HEK293T (cell line): ENCODE measurements at regions not wholly inside any gene's neighbourhood (a gene's known extent, or its start where the extent isn't known, plus 50 kb on each side); places are given as distances from the start of the nearest gene placed in this dataset.

Experiments
- BHLHE40 ChIP-seq: fragments of 450-650 bp; IDR thresholded peaks from 2 replicates; pipeline ENCODE4 v1.6.1; 2016; ENCODE audit warnings: mild to moderate bottlenecking, moderate library complexity, borderline replicate concordance
- FOXA1 ChIP-seq: fragments of 450-650 bp; IDR thresholded peaks from 2 replicates; pipeline ENCODE4 v1.6.1; 2016; ENCODE audit warnings: mild to moderate bottlenecking
- FOXK2 ChIP-seq: fragments of 450-650 bp; IDR thresholded peaks from 2 replicates; pipeline ENCODE4 v1.6.1; 2016; ENCODE audit warnings: mild to moderate bottlenecking
- FOXM1 ChIP-seq: fragments of 450-650 bp; IDR thresholded peaks from 2 replicates; pipeline ENCODE4 v1.6.1; 2017; ENCODE audit warnings: mild to moderate bottlenecking, borderline replicate concordance
- PKNOX1 ChIP-seq: fragments of 450-650 bp; IDR thresholded peaks from 2 replicates; pipeline ENCODE4 v1.6.1; 2016
- SP1 ChIP-seq: fragments of 450-650 bp; IDR thresholded peaks from 2 replicates; pipeline ENCODE4 v1.6.1; 2017
- TARDBP ChIP-seq: fragments of 450-650 bp; IDR thresholded peaks from 2 replicates; pipeline ENCODE4 v1.6.1; 2016
- ZNF384 ChIP-seq: fragments of 450-650 bp; IDR thresholded peaks from 2 replicates; pipeline ENCODE4 v1.6.1; 2016

- TF ChIP-seq FOXM1 (no peak), TARDBP (no peak), SP1 (no peak), FOXK2 (no peak), PKNOX1 (no peak), ZNF384 (no peak), BHLHE40 (no peak), FOXA1 (no peak)
Measured at GRCh38 chr1:157196245-157196543, 58.0 kb upstream of the ETV3 start.
